ENCODE measurements at regions not wholly inside any gene's neighbourhood (a gene's known extent, or its start where the extent isn't known, plus 50 kb on each side); places are given as distances from the start of the nearest gene placed in this dataset.

DNA sequence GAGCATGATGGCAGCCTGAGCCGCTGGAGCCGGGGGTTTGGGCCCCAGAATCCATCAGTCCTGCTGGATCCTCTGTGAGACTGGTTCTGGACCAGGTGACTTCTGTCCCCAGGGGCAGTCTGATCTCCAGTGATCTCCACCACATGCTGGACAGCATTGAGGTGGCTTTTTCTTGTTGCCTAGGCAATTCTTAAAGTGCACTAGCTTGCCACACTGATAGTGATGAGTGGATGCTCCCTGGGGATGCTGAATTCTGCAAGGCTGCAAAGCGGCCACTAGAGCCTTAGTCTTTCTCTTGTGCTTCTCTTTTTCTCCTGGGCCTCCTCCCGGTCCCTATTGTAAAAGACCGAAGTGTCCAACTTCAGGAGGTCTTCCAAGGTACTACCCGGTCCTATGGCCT is 70.4 kb upstream of the ATP11B start:
- Mint-ChIP-seq H3K9me3 (ENCODE audit: low read depth) (no peaks in the 10 kb centered on the region), H3K4me3 (no peak overlapping the region), H3K36me3 (no peaks in the 10 kb centered on the region), H3K4me1 (no peaks in the 10 kb centered on the region), H3K27me3 (no peaks in the 10 kb centered on the region), H3K27ac (no peak overlapping the region)
- CTCF ChIA-PET = interaction anchor here (2.7 to 4.3 kb wide), 2 partner anchors 9 to 13 kb away, joined by 12 to 15 read pairs; no protein-coding TSS in a partner anchor
- ATAC-seq (no peak), DNase-seq (no peak)

DNA sequence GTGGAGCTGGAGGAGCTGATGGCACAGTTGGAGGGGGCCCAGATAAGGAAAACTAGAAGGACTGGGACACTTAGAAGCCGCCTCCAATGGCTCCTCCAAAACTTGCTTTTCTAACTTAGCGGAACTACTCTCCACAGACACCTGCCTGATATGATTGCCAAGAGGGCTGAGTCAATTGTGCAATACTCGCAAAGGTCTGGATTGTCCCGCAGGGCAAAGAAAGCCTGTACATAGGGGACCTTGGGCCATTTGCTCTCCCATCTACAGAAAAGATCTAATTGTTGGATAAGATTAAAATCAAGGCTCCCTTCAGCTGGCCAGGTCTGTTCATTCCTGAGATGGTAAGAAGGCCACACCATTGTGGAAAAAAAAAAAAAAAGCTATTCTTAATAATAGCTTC is 69.7 kb upstream of the ATP11B start:
- no peaks in the 10 kb centered on the region for H3K4me1 Mint-ChIP-seq
- ATAC-seq (no peak), DNase-seq (no peak)
- H3K36me3 Mint-ChIP-seq = no peaks in the 10 kb centered on the region
- no peak overlapping the region for H3K27ac Mint-ChIP-seq
- H3K27me3 Mint-ChIP-seq = peaks cover 3% of the 10 kb centered on the region
- CTCF ChIA-PET = interaction anchor here (2.7 kb wide), 1 partner anchor 10 kb away, joined by 12 read pairs; no protein-coding TSS in a partner anchor
- H3K9me3 Mint-ChIP-seq (ENCODE audit: low read depth) = no peaks in the 10 kb centered on the region
- H3K4me3 Mint-ChIP-seq = no peak overlapping the region

DNA sequence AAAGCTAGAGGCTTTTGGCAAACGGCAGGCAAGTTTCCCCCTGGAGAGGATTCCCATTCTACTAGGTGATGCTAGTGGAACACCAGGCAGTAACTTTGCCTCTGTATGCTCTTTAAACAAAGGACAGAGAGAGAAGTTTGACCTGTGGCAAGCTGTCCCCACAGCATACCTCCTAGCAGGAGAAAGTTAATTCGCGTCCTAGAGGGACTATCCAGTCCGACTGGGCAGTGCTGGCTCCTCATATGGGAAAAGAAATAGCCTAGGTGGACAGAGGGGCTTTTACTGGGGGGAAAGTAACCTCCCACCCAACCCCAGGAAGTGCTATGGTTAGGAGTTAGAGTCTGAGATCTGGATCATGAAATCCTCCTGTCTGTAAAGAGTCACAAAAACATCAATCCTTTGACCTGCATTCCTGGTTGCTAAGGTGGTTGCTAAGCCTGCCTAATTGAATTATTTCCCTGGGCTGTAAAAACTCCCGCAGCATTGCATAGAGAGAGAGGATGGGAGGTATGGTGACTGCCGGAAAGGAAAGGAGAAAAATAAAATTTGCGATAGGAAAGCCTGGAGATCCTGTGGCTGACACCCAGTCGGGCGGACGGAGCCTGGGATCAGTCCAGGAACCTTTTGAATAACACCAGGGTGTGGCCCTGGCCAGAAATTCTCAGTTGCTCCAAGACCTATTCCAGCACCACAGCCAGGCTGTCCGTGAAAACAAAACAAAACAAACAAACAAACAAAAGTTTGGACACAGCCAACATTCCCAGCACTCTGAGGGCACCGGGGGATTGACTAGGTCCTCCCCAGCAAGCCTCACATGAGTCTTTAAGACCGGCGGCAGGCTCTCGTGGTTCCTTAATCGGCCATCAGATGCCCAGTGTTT is 67.7 kb upstream of the ATP11B start:
- CTCF ChIA-PET = interaction anchor here (0.6 kb wide), 1 partner anchor 187 kb away, joined by 3 read pairs; no protein-coding TSS in a partner anchor
- peaks cover 10% of the 10 kb centered on the region for H3K4me1 Mint-ChIP-seq
- no peak overlapping the region for H3K27ac Mint-ChIP-seq

DNA sequence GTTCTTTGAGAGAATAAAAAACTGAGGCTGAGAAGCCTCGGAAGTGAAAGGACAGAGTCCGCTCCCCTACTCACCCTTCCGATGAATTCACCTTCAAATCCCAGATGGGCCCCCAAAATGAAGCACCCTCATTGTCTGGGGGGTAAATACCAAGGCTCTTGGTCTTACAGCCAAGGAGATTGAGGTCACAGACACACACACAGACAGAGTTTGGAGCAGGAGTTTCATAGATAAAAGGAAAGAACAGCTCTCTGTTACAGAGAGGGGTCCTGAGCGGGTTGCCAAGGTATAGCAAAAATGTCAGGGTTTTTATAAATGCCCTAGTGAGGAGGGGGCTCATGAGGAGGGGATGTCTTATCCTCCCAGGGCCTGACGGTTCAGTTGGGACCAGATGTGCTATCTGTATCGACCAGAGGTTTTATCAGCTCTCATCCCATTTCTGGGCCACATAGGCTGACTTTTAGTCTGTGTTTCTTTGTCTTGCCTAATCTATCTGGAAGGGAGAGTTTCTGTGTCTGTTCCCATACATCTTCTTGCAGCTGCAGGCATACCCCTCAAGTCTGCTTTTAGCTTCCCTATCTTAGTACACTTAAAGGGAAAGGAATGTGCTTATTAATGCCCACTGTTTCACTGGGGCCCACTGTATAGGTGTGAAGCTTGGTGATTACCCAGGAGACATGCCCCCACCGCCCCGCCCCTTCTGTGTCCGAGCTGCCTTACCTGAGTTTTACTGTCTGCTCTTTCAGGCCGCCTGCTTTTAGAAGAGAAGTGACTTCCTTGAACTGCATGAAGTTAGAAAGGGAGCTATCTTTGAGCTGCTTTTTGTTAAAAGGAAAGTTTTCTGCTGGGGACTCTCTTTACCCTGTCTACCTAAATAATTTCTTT is 66.8 kb upstream of the ATP11B start:
- no peak for DNase-seq
- Mint-ChIP-seq H3K27me3 (peaks cover 5% of the 10 kb centered on the region), H3K36me3 (no peaks in the 10 kb centered on the region), H3K9me3 (ENCODE audit: low read depth) (no peaks in the 10 kb centered on the region), H3K4me3 (no peak overlapping the region), H3K27ac (no peak overlapping the region), H3K4me1 (peaks cover 11% of the 10 kb centered on the region)
- no peak for ATAC-seq
- CTCF ChIA-PET = interaction anchor here (0.7 to 1.3 kb wide), 3 partner anchors 10 to 14 kb away, joined by 3 to 5 read pairs (median 5); no protein-coding TSS in a partner anchor

More for the DNA sequence above, 67.7 kb upstream of the ATP11B start:
- Mint-ChIP-seq H3K36me3 (no peaks in the 10 kb centered on the region), H3K9me3 (ENCODE audit: low read depth) (no peaks in the 10 kb centered on the region), H3K4me3 (no peak overlapping the region), H3K27me3 (peaks cover 5% of the 10 kb centered on the region)
- no peak for DNase-seq
- ATAC-seq = no peak

DNA sequence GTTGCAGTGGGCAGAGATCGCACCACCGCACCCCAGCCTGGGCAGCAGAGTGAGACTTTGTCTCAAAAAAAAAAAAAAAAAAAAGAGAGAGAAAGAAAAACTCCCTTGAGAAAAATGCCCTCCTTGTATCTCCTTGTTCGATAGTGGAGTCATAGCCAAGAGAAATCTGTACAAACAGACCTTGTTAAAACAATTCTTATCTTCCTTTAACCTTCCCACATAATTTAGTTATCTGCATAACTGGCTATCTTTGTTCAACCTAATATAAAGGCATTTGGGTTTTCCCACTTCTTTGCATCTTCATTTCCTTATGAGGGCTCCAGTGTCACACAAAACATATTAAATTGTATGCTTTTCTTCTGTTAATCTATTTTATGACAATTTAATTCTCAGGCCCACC is 65.1 kb upstream of the ATP11B start:
- DNase-seq = no peak
- CTCF ChIA-PET = no interaction called here

DNA sequence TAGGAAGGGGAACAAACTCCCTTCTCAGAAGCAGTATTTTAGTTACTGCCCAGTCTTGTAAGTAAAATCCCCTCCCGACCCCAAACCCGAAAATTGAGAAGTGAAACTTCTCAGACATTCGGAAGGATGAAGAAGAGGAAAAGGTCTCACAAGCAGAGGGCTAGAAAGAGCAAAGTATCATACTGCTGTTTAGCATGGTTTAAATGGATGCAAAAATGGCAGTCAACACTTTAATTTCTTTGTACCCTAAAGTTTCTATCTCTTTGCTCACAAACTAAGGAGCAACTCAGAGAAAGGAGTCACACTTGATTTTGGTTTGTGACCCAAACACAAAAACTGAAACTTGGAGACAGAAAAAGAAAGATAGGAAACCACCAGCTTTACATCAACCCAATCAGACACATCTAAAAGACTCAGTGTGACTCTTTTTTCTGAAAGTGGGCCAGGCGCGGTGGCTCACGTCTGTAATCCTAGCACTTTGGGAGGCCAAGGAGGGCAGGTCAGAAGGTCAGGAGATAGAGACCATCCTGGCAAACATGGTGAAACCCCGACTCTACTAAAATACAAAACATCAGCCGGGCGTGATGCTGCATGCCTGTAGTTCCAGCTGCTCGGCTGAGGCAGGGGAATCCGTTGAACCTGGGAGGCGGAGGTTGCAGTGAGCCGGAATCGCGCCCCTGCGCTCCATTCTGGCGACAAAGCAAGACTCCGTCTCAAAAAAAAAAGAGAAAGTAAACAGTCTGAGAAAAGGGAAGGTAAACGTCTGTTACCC is 63.2 kb upstream of the ATP11B start:
- Mint-ChIP-seq H3K4me3 (no peak overlapping the region), H3K27me3 (peaks cover 10% of the 10 kb centered on the region), H3K36me3 (no peaks in the 10 kb centered on the region), H3K27ac (peak overlapping the region; percentile 4), H3K9me3 (ENCODE audit: low read depth) (no peaks in the 10 kb centered on the region), H3K4me1 (peaks cover 11% of the 10 kb centered on the region)
- DNase-seq (no peak), ATAC-seq (peak; percentile 30)
- CTCF ChIA-PET = interaction anchor here (1.5 to 1.6 kb wide), 2 partner anchors 13 to 85 kb away, joined by 3 to 5 read pairs; no protein-coding TSS in a partner anchor

More for the DNA sequence above, 65.1 kb upstream of the ATP11B start:
- ATAC-seq = no peak
- H3K27me3 Mint-ChIP-seq = peaks cover 5% of the 10 kb centered on the region
- no peak overlapping the region for H3K4me3 Mint-ChIP-seq
- H3K9me3 Mint-ChIP-seq (ENCODE audit: low read depth) = no peaks in the 10 kb centered on the region
- H3K27ac Mint-ChIP-seq = no peak overlapping the region
- peaks cover 11% of the 10 kb centered on the region for H3K4me1 Mint-ChIP-seq
- no peaks in the 10 kb centered on the region for H3K36me3 Mint-ChIP-seq

DNA sequence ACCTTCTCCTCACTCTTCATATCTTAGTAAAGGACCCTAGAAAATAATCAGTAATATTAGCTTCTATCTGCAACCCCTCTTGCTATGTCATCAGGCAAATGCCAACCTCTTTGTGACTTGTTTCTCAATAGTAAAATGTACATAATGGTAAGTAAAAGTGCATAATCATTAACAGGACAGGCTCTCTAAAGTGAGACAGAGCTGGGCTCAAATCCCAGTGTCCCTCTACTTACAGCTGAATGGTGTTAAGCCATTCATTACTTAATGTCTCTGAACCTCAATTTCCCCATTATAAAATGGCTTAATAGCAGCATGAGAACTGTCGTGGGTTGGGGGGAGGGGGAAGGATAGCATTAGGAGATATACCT is 62.6 kb upstream of the ATP11B start:
- CTCF ChIA-PET = interaction anchor here (1.5 to 1.6 kb wide), 2 partner anchors 14 to 84 kb away, joined by 3 to 5 read pairs; no protein-coding TSS in a partner anchor

DNA sequence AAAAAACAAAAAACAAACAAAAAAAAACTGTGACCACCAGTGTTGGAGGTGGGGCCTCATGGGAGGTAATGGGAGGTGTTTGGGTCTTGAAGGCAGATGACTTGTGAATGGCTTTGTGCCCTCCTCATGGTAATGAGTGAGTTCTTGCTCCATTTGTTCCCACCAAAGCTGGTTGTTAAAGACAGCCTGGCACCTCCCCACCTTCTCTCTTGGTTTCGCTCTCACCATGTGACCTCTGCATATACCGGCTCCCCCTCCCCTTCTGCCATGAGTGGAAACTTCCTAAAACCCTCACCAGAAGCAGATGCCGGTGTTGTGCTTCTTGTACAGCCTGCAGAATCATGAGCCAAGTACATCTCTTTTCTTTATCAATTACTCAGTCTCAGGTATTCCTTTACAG is 61.5 kb upstream of the ATP11B start:
- no peak overlapping the region for H3K27ac Mint-ChIP-seq
- CTCF ChIA-PET = no interaction called here
- DNase-seq = no peak
- peaks cover 11% of the 10 kb centered on the region for H3K4me1 Mint-ChIP-seq
- H3K36me3 Mint-ChIP-seq = no peaks in the 10 kb centered on the region
- H3K27me3 Mint-ChIP-seq = peaks cover 13% of the 10 kb centered on the region
- no peak for ATAC-seq
- H3K4me3 Mint-ChIP-seq = no peak overlapping the region
- H3K9me3 Mint-ChIP-seq (ENCODE audit: low read depth) = no peaks in the 10 kb centered on the region

More for the DNA sequence above, 62.6 kb upstream of the ATP11B start:
- peaks cover 11% of the 10 kb centered on the region for H3K4me1 Mint-ChIP-seq
- DNase-seq (no peak), ATAC-seq (no peak)
- H3K36me3 Mint-ChIP-seq = no peaks in the 10 kb centered on the region
- no peak overlapping the region for H3K27ac Mint-ChIP-seq
- no peaks in the 10 kb centered on the region for H3K9me3 Mint-ChIP-seq (ENCODE audit: low read depth)
- no peak overlapping the region for H3K4me3 Mint-ChIP-seq
- H3K27me3 Mint-ChIP-seq = peaks cover 13% of the 10 kb centered on the region

DNA sequence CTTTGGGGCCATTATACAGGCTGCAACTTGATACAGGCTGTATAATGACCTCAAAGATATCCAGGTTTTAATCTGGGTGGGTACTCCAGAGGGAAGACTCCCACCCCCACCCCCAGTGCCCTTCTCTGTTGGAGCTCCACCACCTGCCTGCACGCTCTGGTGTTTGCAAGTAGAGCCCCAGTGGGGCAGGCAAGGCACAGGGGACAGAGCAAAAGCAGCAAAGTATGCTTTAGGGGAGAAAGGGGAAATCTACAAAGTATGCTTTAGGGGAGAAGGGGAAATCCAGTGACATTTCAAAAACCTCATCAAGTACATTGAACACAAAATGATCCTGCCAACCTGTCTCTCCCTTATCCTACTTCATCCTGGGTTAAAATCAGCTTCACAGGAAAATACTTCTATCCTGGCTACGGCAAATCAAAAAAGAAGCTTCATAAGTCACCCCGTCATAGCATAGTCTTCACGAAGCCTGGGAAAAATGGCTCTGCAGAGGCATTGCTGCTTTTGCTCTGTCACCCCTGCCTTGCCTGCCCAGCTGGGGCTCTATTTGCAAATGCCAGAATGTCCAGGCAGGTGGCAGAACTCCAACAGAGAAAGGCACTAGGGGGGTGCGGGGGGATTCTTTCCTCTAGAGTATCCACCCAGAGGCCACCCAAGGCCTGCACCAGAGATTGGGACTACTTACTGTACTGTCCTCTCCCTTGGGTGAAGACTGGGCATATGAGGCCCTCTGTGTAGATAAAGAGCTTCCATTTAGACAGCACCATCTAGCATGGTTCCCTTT is 60.9 kb upstream of the ATP11B start:
- DNase-seq (no peak), ATAC-seq (no peak)
- CTCF ChIA-PET = no interaction called here

DNA sequence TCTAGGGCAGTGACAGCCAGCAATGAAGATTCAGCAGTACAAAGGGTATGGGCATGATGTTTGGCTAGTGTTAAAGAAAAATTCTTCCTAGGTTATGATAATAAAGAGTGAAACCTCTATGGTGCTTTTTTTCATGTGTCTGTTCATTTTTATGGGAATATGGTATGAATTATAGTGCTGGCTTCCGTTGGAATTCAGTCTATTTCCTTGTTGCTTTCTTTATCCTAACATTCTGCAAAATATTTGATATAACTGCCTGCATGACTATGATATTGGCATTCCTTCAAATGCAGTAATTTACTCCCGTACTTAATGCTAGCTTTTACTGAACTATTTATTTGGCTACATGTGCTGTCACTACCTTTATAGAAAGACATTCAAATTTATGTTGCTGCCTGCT is 57.6 kb upstream of the ATP11B start:
- no peak for DNase-seq
- CTCF ChIA-PET = interaction anchor here (0.6 kb wide), 1 partner anchor 15 kb away, joined by 3 read pairs; no protein-coding TSS in a partner anchor
- Mint-ChIP-seq H3K27ac (no peak overlapping the region), H3K4me3 (no peak overlapping the region), H3K36me3 (no peaks in the 10 kb centered on the region), H3K27me3 (peaks cover 21% of the 10 kb centered on the region), H3K4me1 (peaks cover under 1% of the 10 kb centered on the region), H3K9me3 (ENCODE audit: low read depth) (no peaks in the 10 kb centered on the region)
- no peak for ATAC-seq

More for the DNA sequence above, 60.9 kb upstream of the ATP11B start:
- Mint-ChIP-seq H3K27me3 (peaks cover 13% of the 10 kb centered on the region), H3K9me3 (ENCODE audit: low read depth) (no peaks in the 10 kb centered on the region), H3K36me3 (no peaks in the 10 kb centered on the region), H3K27ac (no peak overlapping the region), H3K4me3 (no peak overlapping the region), H3K4me1 (peaks cover 11% of the 10 kb centered on the region)

DNA sequence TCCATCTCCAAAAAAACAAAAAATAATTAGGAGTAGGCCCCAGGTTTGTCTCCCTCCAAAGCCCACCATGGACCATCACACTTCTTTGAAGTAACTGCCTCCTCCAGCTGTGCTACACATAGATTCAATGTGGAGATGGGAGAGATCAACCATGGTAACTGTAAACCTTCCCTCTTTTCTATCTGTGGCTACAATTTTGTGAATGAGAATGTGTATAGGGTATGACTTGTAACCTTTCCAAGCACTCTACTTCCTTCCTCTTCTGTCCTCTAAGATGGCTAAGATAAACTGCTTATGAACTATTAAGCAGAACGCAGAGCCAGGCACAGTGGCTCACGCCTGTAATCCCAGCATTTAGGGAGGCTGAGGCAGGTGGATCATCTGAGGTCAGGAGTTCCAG is 55.5 kb upstream of the ATP11B start:
- no peak for DNase-seq
- H3K27ac Mint-ChIP-seq = no peak overlapping the region
- H3K27me3 Mint-ChIP-seq = peaks cover 28% of the 10 kb centered on the region
- ATAC-seq = no peak
- H3K4me1 Mint-ChIP-seq = no peaks in the 10 kb centered on the region
- CTCF ChIA-PET = no interaction called here
- H3K9me3 Mint-ChIP-seq (ENCODE audit: low read depth) = no peaks in the 10 kb centered on the region
- H3K4me3 Mint-ChIP-seq = no peak overlapping the region
- H3K36me3 Mint-ChIP-seq = no peaks in the 10 kb centered on the region

DNA sequence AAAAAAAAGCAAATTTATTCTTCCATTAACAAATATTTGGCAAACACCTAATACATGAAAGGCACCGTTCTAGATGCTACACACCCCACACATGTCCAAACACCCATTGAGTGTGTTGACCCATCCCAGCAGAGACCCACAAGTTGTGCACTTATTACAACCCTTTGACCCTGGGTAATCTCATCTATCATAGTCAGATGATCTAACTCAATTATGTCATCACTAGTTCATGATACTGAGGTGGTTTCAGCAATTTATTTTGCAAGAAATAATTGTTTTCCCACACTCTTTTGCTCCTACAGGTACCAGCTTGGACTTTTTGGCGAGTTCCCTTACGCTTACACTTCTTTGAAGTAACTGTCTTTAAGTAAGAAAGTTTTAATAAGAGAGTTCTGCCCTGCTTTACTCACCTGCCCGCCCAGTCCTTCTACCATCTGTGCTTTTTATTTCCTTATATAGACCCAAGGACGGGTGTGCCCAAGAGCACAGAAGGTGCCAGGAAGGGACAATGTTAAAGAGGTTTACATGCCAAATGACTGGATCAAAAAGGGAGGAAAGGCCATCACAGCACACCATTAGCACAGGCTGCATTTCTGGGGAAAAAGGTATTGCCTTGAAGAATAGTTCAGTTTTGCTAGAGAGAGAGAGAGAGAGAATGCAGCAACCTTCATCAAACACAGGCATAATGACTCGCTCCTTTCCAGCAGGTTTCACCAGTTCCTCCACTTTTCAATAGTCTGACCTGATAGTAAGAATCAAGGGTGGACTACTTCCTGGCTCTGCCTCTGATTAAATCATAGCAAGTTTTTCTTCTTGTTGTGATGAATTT is 54.5 kb upstream of the ATP11B start:
- DNase-seq = no peak
- peaks cover 28% of the 10 kb centered on the region for H3K27me3 Mint-ChIP-seq
- H3K4me3 Mint-ChIP-seq = no peak overlapping the region
- CTCF ChIA-PET = no interaction called here
- no peak for ATAC-seq
- no peaks in the 10 kb centered on the region for H3K9me3 Mint-ChIP-seq (ENCODE audit: low read depth)
- no peaks in the 10 kb centered on the region for H3K4me1 Mint-ChIP-seq
- no peak overlapping the region for H3K27ac Mint-ChIP-seq
- H3K36me3 Mint-ChIP-seq = no peaks in the 10 kb centered on the region
